GM23338 (cell line): ENCODE measurements at regions not wholly inside any gene's neighbourhood (a gene's known extent, or its start where the extent isn't known, plus 50 kb on each side); places are given as distances from the start of the nearest gene placed in this dataset.

Experiments used
- ATAC-seq: fragments of 200-7000 bp; cut with Tn5 transposase; 3 replicates; pipeline ENCODE4 v1.9.1; 2020
- DNase-seq: peaks from one replicate; pipeline ENCODE4 v3.0.0-alpha.2; 2015; ENCODE audit warnings: low spot score
- H2AFZ ChIP-seq: fragments of 200-600 bp; sonication (generic); 2 replicates; pipeline ENCODE4 v1.8.0; 2016; ENCODE audit warnings: antibody characterized with exemption, mild to moderate bottlenecking, moderate library complexity
- H3F3A ChIP-seq: fragments of 200-600 bp; sonication (generic); replicated peaks from 2 replicates; pipeline ENCODE4 v1.8.0; 2017; ENCODE audit warnings: antibody characterized with exemption, mixed run types, low read depth
- H3K27ac ChIP-seq: fragments of 200-600 bp; sonication (generic); 2 replicates; pipeline ENCODE4 v1.6.1; 2016; ENCODE audit warnings: low read depth
- H3K27me3 ChIP-seq: fragments of 200-600 bp; sonication (generic); 2 replicates; pipeline ENCODE4 v1.8.0; 2016; ENCODE audit warnings: mild to moderate bottlenecking, mixed run types, moderate library complexity; ENCODE audit not compliant: insufficient read depth
- H3K36me3 ChIP-seq: fragments of 200-600 bp; sonication (generic); 2 replicates; pipeline ENCODE4 v1.8.0; 2016; ENCODE audit warnings: mild to moderate bottlenecking; ENCODE audit not compliant: insufficient read depth
- H3K4me1 ChIP-seq: fragments of 200-600 bp; sonication (generic); 2 replicates; pipeline ENCODE4 v1.8.0; 2016; ENCODE audit warnings: mild to moderate bottlenecking, moderate library complexity; ENCODE audit not compliant: insufficient read depth
- H3K4me2 ChIP-seq: fragments of 200-600 bp; sonication (generic); 2 replicates; pipeline ENCODE4 v1.7.1; 2017; ENCODE audit warnings: mixed run types
- H3K4me3 ChIP-seq: fragments of 200-600 bp; sonication (generic); 2 replicates; pipeline ENCODE4 v1.6.1; 2016; ENCODE audit warnings: mixed run types
- H3K79me2 ChIP-seq: fragments of 200-600 bp; sonication (generic); replicated peaks from 2 replicates; pipeline ENCODE4 v1.8.0; 2017; ENCODE audit warnings: mild to moderate bottlenecking; ENCODE audit not compliant: insufficient read depth
- H3K9me2 ChIP-seq: fragments of 200-600 bp; sonication (generic); 2 replicates; pipeline ENCODE4 v1.8.0; 2017; ENCODE audit not compliant: insufficient read depth
- H4K20me1 ChIP-seq: fragments of 200-600 bp; sonication (generic); replicated peaks from 2 replicates; pipeline ENCODE4 v1.8.0; 2017; ENCODE audit warnings: mild to moderate bottlenecking; ENCODE audit not compliant: insufficient read depth
- H3K27ac Mint-ChIP-seq: 2 replicates; pipeline ENCODE4 v1.8.0; 2020; ENCODE audit warnings: inconsistent platforms, mild to moderate bottlenecking, moderate library complexity, mixed read lengths
- H3K27me3 Mint-ChIP-seq: 3 replicates; pipeline ENCODE4 v1.8.0; 2022; ENCODE audit warnings: low read depth, mild to moderate bottlenecking, moderate library complexity, mixed read lengths, inconsistent platforms; ENCODE audit not compliant: insufficient read depth, poor library complexity
- H3K36me3 Mint-ChIP-seq: 3 replicates; pipeline ENCODE4 v1.8.0; 2021; ENCODE audit warnings: low read depth, mild to moderate bottlenecking, inconsistent platforms, moderate library complexity, mixed read lengths
- H3K4me1 Mint-ChIP-seq: 3 replicates; pipeline ENCODE4 v1.8.0; 2020; ENCODE audit warnings: mild to moderate bottlenecking, inconsistent platforms, mixed read lengths
- H3K4me3 Mint-ChIP-seq: 3 replicates; pipeline ENCODE4 v1.8.0; 2021; ENCODE audit warnings: moderate library complexity, mild to moderate bottlenecking, inconsistent platforms, mixed read lengths
- H3K9me3 Mint-ChIP-seq: 3 replicates; pipeline ENCODE4 v1.8.0; 2020; ENCODE audit warnings: moderate library complexity, mild to moderate bottlenecking, inconsistent platforms, mixed read lengths
- CREB1 ChIP-seq: fragments of 250-450 bp; sonication (Bioruptor Pico); IDR thresholded peaks from 2 replicates; pipeline ENCODE4 v1.5.0; 2020; ENCODE audit warnings: low read depth, mild to moderate bottlenecking, moderate library complexity
- EZH2 ChIP-seq: fragments of 200-600 bp; sonication (generic); IDR thresholded peaks from one replicate; pipeline ENCODE4 v1.8.0; 2017; ENCODE audit warnings: antibody characterized with exemption, mild to moderate bottlenecking, low read depth; ENCODE audit not compliant: unreplicated experiment
- EZH2phosphoT487 ChIP-seq: fragments of 200-600 bp; sonication (generic); IDR thresholded peaks from one replicate; pipeline ENCODE4 v1.8.1; 2018; ENCODE audit warnings: antibody characterized with exemption; ENCODE audit not compliant: unreplicated experiment
- JUNB ChIP-seq: IDR thresholded peaks from one replicate; pipeline ENCODE4 v1.6.1; 2016; ENCODE audit warnings: antibody characterized with exemption; ENCODE audit not compliant: unreplicated experiment
- NANOG ChIP-seq: IDR thresholded peaks from 2 replicates; pipeline ENCODE4 v1.6.1; 2016; ENCODE audit warnings: antibody characterized with exemption, borderline replicate concordance
- POLR2AphosphoS5 ChIP-seq: IDR thresholded peaks from 2 replicates; pipeline ENCODE4 v1.6.1; 2016; ENCODE audit warnings: antibody characterized with exemption, low read depth
- STAT1 ChIP-seq: IDR thresholded peaks from one replicate; pipeline ENCODE4 v1.6.1; 2016; ENCODE audit warnings: antibody characterized with exemption; ENCODE audit not compliant: unreplicated experiment
- ZNF114 ChIP-seq: fragments of 250-450 bp; sonication (Bioruptor Pico); IDR thresholded peaks from 2 replicates; pipeline ENCODE4 v1.5.0; 2020; ENCODE audit warnings: mild to moderate bottlenecking, moderate library complexity
- ZNF331 ChIP-seq: fragments of 250-450 bp; sonication (Bioruptor Pico); IDR thresholded peaks from 2 replicates; pipeline ENCODE4 v1.5.0; 2020; ENCODE audit warnings: low read depth, mild to moderate bottlenecking, moderate library complexity
- TF ChIP-seq, protein P1 (sequence below): IDR thresholded peaks from 2 replicates; pipeline ENCODE4 v1.6.1; 2016; ENCODE audit warnings: antibody characterized with exemption
- TF ChIP-seq, protein P2 (sequence below): IDR thresholded peaks from one replicate; pipeline ENCODE4 v1.6.1; 2018; ENCODE audit warnings: antibody characterized with exemption; ENCODE audit not compliant: unreplicated experiment
- TF ChIP-seq, protein P3 (sequence below), 2 experiments: fragments of 200-600 bp in 1 of 2; sonication (generic) in 1 of 2; conservative IDR thresholded peaks; 2 replicates each; pipeline versions ENCODE4 v1.5.1 to v1.6.1; 2016 to 2017; ENCODE audit warnings: antibody characterized with exemption in 2 of 2, low read depth in 2 of 2, mild to moderate bottlenecking in 2 of 2, moderate library complexity in 1 of 2
- TF ChIP-seq, protein P4 (sequence below): fragments of 250-450 bp; sonication (Bioruptor Pico); IDR thresholded peaks from 2 replicates; pipeline ENCODE4 v1.5.0; 2020; ENCODE audit warnings: mild to moderate bottlenecking, moderate library complexity

DNA sequence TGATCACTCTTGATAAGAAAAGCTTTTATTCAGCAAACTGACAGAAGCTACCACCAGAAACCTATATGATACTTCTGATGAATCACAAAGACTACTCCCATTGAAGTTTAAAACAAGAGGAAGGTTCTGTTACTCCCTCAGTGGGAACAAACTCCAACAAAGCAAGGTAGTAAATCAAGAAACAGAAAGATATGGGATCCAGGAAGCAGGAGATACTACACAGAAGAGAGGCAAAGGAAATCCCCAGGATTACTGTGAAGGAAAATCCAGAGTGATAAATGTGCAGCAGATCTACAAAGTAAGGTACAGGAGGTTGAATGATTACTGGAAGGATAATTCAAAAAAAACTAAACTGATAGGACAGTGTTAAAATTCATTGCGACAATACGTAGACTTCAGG, 222.4 kb downstream of the HHIP start:
- DNase-seq, result no peak
- Histone ChIP-seq H3F3A (no peaks in the 10 kb centered on the region), H3K4me2 (no peak overlapping the region), H3K4me1 (no peaks in the 10 kb centered on the region), H2AFZ (no peak overlapping the region), H3K27me3 (no peaks in the 10 kb centered on the region), H3K4me3 (no peak overlapping the region), H3K79me2 (no peaks in the 10 kb centered on the region), H4K20me1 (no peaks in the 10 kb centered on the region), H3K36me3 (peaks cover 15% of the 10 kb centered on the region; the same call in 1 of the 2 replicates), H3K27ac (no peak overlapping the region), H3K9me2 (no peaks in the 10 kb centered on the region)
- Mint-ChIP-seq H3K36me3 (peaks cover 23% of the 10 kb centered on the region; the same call in 2 of the 3 replicates), H3K27me3 (no peaks in the 10 kb centered on the region), H3K9me3 (peaks cover 30% of the 10 kb centered on the region), H3K27ac (no peak overlapping the region), H3K4me3 (no peak overlapping the region), H3K4me1 (no peaks in the 10 kb centered on the region; the same call in 2 of the 3 replicates)
- no peak for ATAC-seq
- TF ChIP-seq, protein P1, sequence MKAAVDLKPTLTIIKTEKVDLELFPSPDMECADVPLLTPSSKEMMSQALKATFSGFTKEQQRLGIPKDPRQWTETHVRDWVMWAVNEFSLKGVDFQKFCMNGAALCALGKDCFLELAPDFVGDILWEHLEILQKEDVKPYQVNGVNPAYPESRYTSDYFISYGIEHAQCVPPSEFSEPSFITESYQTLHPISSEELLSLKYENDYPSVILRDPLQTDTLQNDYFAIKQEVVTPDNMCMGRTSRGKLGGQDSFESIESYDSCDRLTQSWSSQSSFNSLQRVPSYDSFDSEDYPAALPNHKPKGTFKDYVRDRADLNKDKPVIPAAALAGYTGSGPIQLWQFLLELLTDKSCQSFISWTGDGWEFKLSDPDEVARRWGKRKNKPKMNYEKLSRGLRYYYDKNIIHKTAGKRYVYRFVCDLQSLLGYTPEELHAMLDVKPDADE, result no peak
- TF ChIP-seq, protein P2, sequence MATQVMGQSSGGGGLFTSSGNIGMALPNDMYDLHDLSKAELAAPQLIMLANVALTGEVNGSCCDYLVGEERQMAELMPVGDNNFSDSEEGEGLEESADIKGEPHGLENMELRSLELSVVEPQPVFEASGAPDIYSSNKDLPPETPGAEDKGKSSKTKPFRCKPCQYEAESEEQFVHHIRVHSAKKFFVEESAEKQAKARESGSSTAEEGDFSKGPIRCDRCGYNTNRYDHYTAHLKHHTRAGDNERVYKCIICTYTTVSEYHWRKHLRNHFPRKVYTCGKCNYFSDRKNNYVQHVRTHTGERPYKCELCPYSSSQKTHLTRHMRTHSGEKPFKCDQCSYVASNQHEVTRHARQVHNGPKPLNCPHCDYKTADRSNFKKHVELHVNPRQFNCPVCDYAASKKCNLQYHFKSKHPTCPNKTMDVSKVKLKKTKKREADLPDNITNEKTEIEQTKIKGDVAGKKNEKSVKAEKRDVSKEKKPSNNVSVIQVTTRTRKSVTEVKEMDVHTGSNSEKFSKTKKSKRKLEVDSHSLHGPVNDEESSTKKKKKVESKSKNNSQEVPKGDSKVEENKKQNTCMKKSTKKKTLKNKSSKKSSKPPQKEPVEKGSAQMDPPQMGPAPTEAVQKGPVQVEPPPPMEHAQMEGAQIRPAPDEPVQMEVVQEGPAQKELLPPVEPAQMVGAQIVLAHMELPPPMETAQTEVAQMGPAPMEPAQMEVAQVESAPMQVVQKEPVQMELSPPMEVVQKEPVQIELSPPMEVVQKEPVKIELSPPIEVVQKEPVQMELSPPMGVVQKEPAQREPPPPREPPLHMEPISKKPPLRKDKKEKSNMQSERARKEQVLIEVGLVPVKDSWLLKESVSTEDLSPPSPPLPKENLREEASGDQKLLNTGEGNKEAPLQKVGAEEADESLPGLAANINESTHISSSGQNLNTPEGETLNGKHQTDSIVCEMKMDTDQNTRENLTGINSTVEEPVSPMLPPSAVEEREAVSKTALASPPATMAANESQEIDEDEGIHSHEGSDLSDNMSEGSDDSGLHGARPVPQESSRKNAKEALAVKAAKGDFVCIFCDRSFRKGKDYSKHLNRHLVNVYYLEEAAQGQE, result no peak
- TF ChIP-seq STAT1 (no peak), CREB1 (CRISPR knock-in tag) (no peak), POLR2AphosphoS5 (no peak), ZNF114 (CRISPR knock-in tag) (no peak), NANOG (no peak), ZNF331 (CRISPR knock-in tag) (no peak), EZH2 (no peak), JUNB (no peak), EZH2phosphoT487 (no peak)
- TF ChIP-seq, protein P3, sequence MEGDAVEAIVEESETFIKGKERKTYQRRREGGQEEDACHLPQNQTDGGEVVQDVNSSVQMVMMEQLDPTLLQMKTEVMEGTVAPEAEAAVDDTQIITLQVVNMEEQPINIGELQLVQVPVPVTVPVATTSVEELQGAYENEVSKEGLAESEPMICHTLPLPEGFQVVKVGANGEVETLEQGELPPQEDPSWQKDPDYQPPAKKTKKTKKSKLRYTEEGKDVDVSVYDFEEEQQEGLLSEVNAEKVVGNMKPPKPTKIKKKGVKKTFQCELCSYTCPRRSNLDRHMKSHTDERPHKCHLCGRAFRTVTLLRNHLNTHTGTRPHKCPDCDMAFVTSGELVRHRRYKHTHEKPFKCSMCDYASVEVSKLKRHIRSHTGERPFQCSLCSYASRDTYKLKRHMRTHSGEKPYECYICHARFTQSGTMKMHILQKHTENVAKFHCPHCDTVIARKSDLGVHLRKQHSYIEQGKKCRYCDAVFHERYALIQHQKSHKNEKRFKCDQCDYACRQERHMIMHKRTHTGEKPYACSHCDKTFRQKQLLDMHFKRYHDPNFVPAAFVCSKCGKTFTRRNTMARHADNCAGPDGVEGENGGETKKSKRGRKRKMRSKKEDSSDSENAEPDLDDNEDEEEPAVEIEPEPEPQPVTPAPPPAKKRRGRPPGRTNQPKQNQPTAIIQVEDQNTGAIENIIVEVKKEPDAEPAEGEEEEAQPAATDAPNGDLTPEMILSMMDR (conservative IDR thresholded peaks at IDR 0.05; ENCODE audit: low read depth in 2 of 2), result no peak
- TF ChIP-seq, protein P4, sequence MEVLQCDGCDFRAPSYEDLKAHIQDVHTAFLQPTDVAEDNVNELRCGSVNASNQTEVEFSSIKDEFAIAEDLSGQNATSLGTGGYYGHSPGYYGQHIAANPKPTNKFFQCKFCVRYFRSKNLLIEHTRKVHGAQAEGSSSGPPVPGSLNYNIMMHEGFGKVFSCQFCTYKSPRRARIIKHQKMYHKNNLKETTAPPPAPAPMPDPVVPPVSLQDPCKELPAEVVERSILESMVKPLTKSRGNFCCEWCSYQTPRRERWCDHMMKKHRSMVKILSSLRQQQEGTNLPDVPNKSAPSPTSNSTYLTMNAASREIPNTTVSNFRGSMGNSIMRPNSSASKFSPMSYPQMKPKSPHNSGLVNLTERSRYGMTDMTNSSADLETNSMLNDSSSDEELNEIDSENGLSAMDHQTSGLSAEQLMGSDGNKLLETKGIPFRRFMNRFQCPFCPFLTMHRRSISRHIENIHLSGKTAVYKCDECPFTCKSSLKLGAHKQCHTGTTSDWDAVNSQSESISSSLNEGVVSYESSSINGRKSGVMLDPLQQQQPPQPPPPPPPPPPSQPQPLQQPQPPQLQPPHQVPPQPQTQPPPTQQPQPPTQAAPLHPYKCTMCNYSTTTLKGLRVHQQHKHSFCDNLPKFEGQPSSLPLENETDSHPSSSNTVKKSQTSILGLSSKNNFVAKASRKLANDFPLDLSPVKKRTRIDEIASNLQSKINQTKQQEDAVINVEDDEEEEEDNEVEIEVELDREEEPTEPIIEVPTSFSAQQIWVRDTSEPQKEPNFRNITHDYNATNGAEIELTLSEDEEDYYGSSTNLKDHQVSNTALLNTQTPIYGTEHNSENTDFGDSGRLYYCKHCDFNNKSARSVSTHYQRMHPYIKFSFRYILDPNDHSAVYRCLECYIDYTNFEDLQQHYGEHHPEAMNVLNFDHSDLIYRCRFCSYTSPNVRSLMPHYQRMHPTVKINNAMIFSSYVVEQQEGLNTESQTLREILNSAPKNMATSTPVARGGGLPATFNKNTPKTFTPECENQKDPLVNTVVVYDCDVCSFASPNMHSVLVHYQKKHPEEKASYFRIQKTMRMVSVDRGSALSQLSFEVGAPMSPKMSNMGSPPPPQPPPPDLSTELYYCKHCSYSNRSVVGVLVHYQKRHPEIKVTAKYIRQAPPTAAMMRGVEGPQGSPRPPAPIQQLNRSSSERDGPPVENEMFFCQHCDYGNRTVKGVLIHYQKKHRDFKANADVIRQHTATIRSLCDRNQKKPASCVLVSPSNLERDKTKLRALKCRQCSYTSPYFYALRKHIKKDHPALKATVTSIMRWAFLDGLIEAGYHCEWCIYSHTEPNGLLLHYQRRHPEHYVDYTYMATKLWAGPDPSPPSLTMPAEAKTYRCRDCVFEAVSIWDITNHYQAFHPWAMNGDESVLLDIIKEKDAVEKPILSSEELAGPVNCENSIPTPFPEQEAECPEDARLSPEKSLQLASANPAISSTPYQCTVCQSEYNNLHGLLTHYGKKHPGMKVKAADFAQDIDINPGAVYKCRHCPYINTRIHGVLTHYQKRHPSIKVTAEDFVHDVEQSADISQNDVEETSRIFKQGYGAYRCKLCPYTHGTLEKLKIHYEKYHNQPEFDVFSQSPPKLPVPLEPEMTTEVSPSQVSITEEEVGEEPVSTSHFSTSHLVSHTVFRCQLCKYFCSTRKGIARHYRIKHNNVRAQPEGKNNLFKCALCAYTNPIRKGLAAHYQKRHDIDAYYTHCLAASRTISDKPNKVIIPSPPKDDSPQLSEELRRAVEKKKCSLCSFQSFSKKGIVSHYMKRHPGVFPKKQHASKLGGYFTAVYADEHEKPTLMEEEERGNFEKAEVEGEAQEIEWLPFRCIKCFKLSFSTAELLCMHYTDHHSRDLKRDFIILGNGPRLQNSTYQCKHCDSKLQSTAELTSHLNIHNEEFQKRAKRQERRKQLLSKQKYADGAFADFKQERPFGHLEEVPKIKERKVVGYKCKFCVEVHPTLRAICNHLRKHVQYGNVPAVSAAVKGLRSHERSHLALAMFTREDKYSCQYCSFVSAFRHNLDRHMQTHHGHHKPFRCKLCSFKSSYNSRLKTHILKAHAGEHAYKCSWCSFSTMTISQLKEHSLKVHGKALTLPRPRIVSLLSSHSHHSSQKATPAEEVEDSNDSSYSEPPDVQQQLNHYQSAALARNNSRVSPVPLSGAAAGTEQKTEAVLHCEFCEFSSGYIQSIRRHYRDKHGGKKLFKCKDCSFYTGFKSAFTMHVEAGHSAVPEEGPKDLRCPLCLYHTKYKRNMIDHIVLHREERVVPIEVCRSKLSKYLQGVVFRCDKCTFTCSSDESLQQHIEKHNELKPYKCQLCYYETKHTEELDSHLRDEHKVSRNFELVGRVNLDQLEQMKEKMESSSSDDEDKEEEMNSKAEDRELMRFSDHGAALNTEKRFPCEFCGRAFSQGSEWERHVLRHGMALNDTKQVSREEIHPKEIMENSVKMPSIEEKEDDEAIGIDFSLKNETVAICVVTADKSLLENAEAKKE (CRISPR knock-in tag), result no peak
